Thyroid gland (tissue), 4 donors: ENCODE measurements at regions not wholly inside any gene's neighbourhood (a gene's known extent, or its start where the extent isn't known, plus 50 kb on each side); places are given as distances from the start of the nearest gene placed in this dataset.

ENCODE experiments used
- DNase-seq, 2 donors: peaks; one replicate each; pipeline ENCODE4 v3.0.0-alpha.2; 2019
- H3K27ac ChIP-seq, 3 donors: fragments of 200-600 bp; sonication (generic); 1 replicate in 2 of 3; 2 replicates in 1 of 3; pipeline ENCODE4 v1.5.1; 2016 to 2019; ENCODE audit warnings: mild to moderate bottlenecking in 1 of 3, moderate library complexity in 1 of 3
- H3K27me3 ChIP-seq: fragments of 200-600 bp; sonication (generic); one replicate; pipeline ENCODE4 v1.5.1; 2019
- H3K36me3 ChIP-seq, 2 donors: fragments of 200-600 bp; sonication (generic); one replicate each; pipeline ENCODE4 v1.5.1; 2016 to 2019
- H3K4me1 ChIP-seq, 2 donors: fragments of 200-600 bp; sonication (generic); one replicate each; pipeline ENCODE4 v1.5.1; 2017 to 2019
- H3K4me3 ChIP-seq, 3 donors: fragments of 200-600 bp; sonication (generic); replicated peaks in 1 of 3; 1 replicate in 2 of 3; 2 replicates in 1 of 3; pipeline ENCODE4 v1.5.1; 2016; ENCODE audit warnings: mild to moderate bottlenecking in 1 of 3
- H3K9me3 ChIP-seq: fragments of 200-600 bp; sonication (generic); one replicate; pipeline ENCODE4 v1.5.1; 2017
- CTCF ChIP-seq, 6 experiments: fragments of 200-600 bp in 3 of 6; fragments of 450-650 bp in 3 of 6; sonication (generic) in 3 of 6; IDR thresholded peaks; one replicate each; pipeline ENCODE4 v1.5.1; 2016 to 2019; ENCODE audit warnings: antibody characterized with exemption in 6 of 6, mild to moderate bottlenecking in 2 of 6, inconsistent platforms in 1 of 6, moderate library complexity in 1 of 6
- POLR2A ChIP-seq, 2 donors: fragments of 450-650 bp; IDR thresholded peaks; one replicate each; pipeline ENCODE4 v1.6.1; 2017; ENCODE audit warnings: antibody characterized with exemption in 2 of 2, mild to moderate bottlenecking in 2 of 2, moderate library complexity in 1 of 2
- WGBS, 2 donors: methylation state at CpG; one replicate each; pipeline ENCODE4 v1.1.5; 2017; 5-methylcytosine and 5-hydroxymethylcytosine counted together
- intact Hi-C: fragments of 100-400 bp; cut with DNase I; formaldehyde crosslinking; loops from one replicate; pipeline ENCODE4 v1.15.1; 2023

- 82 to 88% methylated on average over 2 of the region's 2 CpGs for WGBS, 2 donors
- intact Hi-C loops, result no loop called here
- no peaks in the 10 kb centered on the region for H3K36me3 ChIP-seq
- DNase-seq, result no peak
- H3K27ac ChIP-seq, result no peak overlapping the region
- H3K9me3 ChIP-seq, result no peaks in the 10 kb centered on the region
- no peak overlapping the region for H3K4me3 ChIP-seq
- TF ChIP-seq POLR2A (IDR thresholded peaks at IDR 0.05), result no peak
- TF ChIP-seq CTCF (IDR thresholded peaks at IDR 0.05), result no peak
- no peaks in the 10 kb centered on the region for H3K4me1 ChIP-seq
- H3K27me3 ChIP-seq, result no peaks in the 10 kb centered on the region
Measured at GRCh38 chr4:19304028-19304427, 947.7 kb upstream of the SLIT2 start.

- no peaks in the 10 kb centered on the region for H3K36me3 ChIP-seq
- intact Hi-C loops, result no loop called here
- no peaks in the 10 kb centered on the region for H3K27me3 ChIP-seq
- no peak overlapping the region for H3K27ac ChIP-seq
- no peak for DNase-seq
- 53 to 58% methylated on average over 4 of the region's 4 CpGs for WGBS, 2 donors
- H3K4me3 ChIP-seq, result no peak overlapping the region
- H3K4me1 ChIP-seq, result no peaks in the 10 kb centered on the region
- H3K9me3 ChIP-seq, result no peaks in the 10 kb centered on the region
- no peak for TF ChIP-seq POLR2A (IDR thresholded peaks at IDR 0.05)
- TF ChIP-seq CTCF (IDR thresholded peaks at IDR 0.05), result no peak
Measured at GRCh38 chr4:19301527-19301926, 950.2 kb upstream of the SLIT2 start.

- H3K4me1 ChIP-seq, result no peaks in the 10 kb centered on the region
- H3K36me3 ChIP-seq, result no peaks in the 10 kb centered on the region
- 90 to 92% methylated on average over 1 of the region's 1 CpG for WGBS, 2 donors
- no peak overlapping the region for H3K27ac ChIP-seq
- H3K27me3 ChIP-seq, result no peaks in the 10 kb centered on the region
- no peak for DNase-seq
- no peaks in the 10 kb centered on the region for H3K9me3 ChIP-seq
- no peak overlapping the region for H3K4me3 ChIP-seq
- TF ChIP-seq POLR2A (IDR thresholded peaks at IDR 0.05), result no peak
- TF ChIP-seq CTCF (IDR thresholded peaks at IDR 0.05), result no peak
- intact Hi-C loops, result no loop called here
Measured at GRCh38 chr4:19300213-19300612, 951.5 kb upstream of the SLIT2 start.

- Histone ChIP-seq H3K4me3 (no peak overlapping the region), H3K36me3 (no peaks in the 10 kb centered on the region), H3K27ac (no peak overlapping the region), H3K9me3 (no peaks in the 10 kb centered on the region), H3K27me3 (no peaks in the 10 kb centered on the region), H3K4me1 (no peaks in the 10 kb centered on the region)
- no peak for DNase-seq
- TF ChIP-seq CTCF (IDR thresholded peaks at IDR 0.05) (no peak), POLR2A (IDR thresholded peaks at IDR 0.05) (no peak)
- WGBS, 2 donors, result 83 to 86% methylated on average over 3 of the region's 3 CpGs
- intact Hi-C loops, result no loop called here
Measured at GRCh38 chr4:19298998-19299397, 952.7 kb upstream of the SLIT2 start.

- intact Hi-C loops, result no loop called here
Measured at GRCh38 chr4:19293781-19294180, 957.9 kb upstream of the SLIT2 start.

More at GRCh38 chr4:19293781-19294180, 957.9 kb upstream of the SLIT2 start:
- WGBS, 2 donors, result 94 to 100% methylated on average over 1 of the region's 1 CpG
- H3K27me3 ChIP-seq, result no peaks in the 10 kb centered on the region
- no peak overlapping the region for H3K4me3 ChIP-seq
- H3K36me3 ChIP-seq, result no peaks in the 10 kb centered on the region
- TF ChIP-seq CTCF (IDR thresholded peaks at IDR 0.05), result no peak
- no peak for TF ChIP-seq POLR2A (IDR thresholded peaks at IDR 0.05)
- no peaks in the 10 kb centered on the region for H3K4me1 ChIP-seq
- no peak for DNase-seq
- no peak overlapping the region for H3K27ac ChIP-seq
- H3K9me3 ChIP-seq, result no peaks in the 10 kb centered on the region
